ENCODE measurements at regions not wholly inside any gene's neighbourhood (a gene's known extent, or its start where the extent isn't known, plus 50 kb on each side); places are given as distances from the start of the nearest gene placed in this dataset.

GRCh38 chr20:40744072-40744817 is 55.2 kb upstream of the MAFB start:
- TF ChIP-seq EZH2 (IDR thresholded peaks at IDR 0.05; ENCODE audit: borderline replicate concordance, low read length) (no peak), CTCF (conservative IDR thresholded peaks at IDR 0.05 in 1 of 2, IDR thresholded peaks at IDR 0.05 in 1 of 2; ENCODE audit: extremely low read depth in 1 of 2, insufficient read depth in 1 of 2, low read depth in 1 of 2, low read length in 2 of 2) (no peak)

All from mammary epithelial cell (primary cell).